K562 (cell line): ENCODE measurements at regions not wholly inside any gene's neighbourhood (a gene's known extent, or its start where the extent isn't known, plus 50 kb on each side); places are given as distances from the start of the nearest gene placed in this dataset.

Experiments used
- SMAD4 ChIP-seq: fragments of 250-450 bp; sonication (Bioruptor Pico); conservative IDR thresholded peaks from 2 replicates; pipeline ENCODE4 v1.8.0; 2021; ENCODE audit warnings: inconsistent platforms, mild to moderate bottlenecking, moderate library complexity
- TF ChIP-seq, protein P1 (sequence below): fragments of 450-650 bp; IDR thresholded peaks from 2 replicates; pipeline ENCODE4 v1.6.1; 2016; ENCODE audit warnings: low read depth

DNA sequence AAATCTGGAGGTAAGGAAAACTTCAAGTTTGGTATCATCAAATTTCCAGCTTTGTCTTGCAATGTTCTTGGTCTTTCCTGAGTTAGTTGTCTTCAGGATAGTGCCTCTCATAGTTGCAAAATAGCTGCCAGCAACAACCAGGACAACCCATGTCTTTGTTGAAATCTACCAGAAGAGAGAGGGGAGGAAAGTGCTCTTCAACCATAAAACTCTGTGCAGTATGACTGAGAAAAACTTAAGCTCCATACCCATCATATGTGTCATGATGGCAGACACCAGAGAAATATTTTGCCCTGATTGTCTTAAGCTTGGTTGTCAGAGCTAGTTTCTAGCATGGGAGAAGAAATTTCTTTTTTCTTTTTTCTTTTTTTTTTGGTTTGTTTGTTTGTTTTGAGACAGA, 103.3 kb downstream of the SPRY2 start:
- TF ChIP-seq SMAD4 = no peak
- TF ChIP-seq, protein P1, sequence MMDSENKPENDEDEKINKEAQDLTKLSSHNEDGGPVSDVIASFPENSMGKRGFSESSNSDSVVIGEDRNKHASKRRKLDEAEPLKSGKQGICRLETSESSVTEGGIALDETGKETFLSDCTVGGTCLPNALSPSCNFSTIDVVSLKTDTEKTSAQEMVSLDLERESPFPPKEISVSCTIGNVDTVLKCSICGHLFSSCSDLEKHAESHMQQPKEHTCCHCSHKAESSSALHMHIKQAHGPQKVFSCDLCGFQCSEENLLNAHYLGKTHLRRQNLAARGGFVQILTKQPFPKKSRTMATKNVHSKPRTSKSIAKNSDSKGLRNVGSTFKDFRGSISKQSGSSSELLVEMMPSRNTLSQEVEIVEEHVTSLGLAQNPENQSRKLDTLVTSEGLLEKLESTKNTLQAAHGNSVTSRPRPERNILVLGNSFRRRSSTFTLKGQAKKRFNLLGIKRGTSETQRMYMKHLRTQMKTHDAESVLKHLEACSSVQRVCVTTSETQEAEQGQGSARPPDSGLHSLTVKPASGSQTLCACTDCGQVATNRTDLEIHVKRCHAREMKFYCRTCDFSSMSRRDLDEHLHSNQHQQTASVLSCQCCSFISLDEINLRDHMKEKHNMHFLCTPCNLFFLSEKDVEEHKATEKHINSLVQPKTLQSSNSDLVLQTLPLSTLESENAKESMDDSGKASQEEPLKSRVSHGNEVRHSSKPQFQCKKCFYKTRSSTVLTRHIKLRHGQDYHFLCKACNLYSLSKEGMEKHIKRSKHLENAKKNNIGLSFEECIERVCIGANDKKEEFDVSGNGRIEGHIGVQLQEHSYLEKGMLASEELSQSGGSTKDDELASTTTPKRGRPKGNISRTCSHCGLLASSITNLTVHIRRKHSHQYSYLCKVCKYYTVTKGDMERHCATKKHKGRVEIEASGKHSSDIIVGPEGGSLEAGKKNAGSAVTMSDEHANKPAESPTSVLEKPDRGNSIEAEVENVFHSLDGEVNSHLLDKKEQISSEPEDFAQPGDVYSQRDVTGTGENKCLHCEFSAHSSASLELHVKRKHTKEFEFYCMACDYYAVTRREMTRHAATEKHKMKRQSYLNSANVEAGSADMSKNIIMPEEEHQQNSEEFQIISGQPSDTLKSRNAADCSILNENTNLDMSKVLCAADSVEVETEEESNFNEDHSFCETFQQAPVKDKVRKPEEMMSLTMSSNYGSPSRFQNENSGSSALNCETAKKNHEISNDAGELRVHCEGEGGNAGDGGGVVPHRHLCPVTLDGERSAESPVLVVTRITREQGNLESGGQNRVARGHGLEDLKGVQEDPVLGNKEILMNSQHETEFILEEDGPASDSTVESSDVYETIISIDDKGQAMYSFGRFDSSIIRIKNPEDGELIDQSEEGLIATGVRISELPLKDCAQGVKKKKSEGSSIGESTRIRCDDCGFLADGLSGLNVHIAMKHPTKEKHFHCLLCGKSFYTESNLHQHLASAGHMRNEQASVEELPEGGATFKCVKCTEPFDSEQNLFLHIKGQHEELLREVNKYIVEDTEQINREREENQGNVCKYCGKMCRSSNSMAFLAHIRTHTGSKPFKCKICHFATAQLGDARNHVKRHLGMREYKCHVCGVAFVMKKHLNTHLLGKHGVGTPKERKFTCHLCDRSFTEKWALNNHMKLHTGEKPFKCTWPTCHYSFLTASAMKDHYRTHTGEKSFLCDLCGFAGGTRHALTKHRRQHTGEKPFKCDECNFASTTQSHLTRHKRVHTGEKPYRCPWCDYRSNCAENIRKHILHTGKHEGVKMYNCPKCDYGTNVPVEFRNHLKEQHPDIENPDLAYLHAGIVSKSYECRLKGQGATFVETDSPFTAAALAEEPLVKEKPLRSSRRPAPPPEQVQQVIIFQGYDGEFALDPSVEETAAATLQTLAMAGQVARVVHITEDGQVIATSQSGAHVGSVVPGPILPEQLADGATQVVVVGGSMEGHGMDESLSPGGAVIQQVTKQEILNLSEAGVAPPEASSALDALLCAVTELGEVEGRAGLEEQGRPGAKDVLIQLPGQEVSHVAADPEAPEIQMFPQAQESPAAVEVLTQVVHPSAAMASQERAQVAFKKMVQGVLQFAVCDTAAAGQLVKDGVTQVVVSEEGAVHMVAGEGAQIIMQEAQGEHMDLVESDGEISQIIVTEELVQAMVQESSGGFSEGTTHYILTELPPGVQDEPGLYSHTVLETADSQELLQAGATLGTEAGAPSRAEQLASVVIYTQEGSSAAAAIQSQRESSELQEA = no peak
